H1 (cell line): ENCODE measurements at regions not wholly inside any gene's neighbourhood (a gene's known extent, or its start where the extent isn't known, plus 50 kb on each side); places are given as distances from the start of the nearest gene placed in this dataset.

Experiments
- CTCF ChIA-PET: fragments of 300-600 bp; sonication (Branson Sonifier 250); formaldehyde crosslinking; loops from one replicate; lab custom pipeline; 2021; ENCODE audit not compliant: partially characterized antibody; lab: Charles Lee
- POLR2A ChIA-PET: fragments of 300-600 bp; sonication (Branson Sonifier 250); formaldehyde crosslinking; loops from one replicate; lab custom pipeline; 2021; ENCODE audit warnings: inconsistent platforms; ENCODE audit not compliant: partially characterized antibody; lab: Charles Lee
- DNase-seq, 2 experiments: peaks; one replicate each; pipeline versions ENCODE4 v3.0.0 to v3.0.0-alpha.2; 2010 to 2022; ENCODE audit warnings: low spot score in 2 of 2, low read depth in 1 of 2, mixed read lengths in 1 of 2
- FAIRE-seq: peaks from 2 replicates; lab custom pipeline; 2011; peaks lifted over from hg19 to GRCh38; lab: Jason Lieb, UNC
- H2AFZ ChIP-seq: 2 replicates; pipeline ENCODE4 v1.8.1; 2012; ENCODE audit warnings: low read length, inconsistent platforms
- H2AK5ac ChIP-seq: 2 replicates; pipeline ENCODE4 v1.6.1; 2013; ENCODE audit warnings: low read depth, low read length
- H2BK120ac ChIP-seq: replicated peaks from 2 replicates; pipeline ENCODE3; 2013; ENCODE audit warnings: low read depth, low read length, inconsistent platforms
- H2BK12ac ChIP-seq: 2 replicates; pipeline ENCODE4 v1.6.1; 2013; ENCODE audit warnings: low read depth, low read length
- H2BK15ac ChIP-seq: 2 replicates; pipeline ENCODE4 v1.6.1; 2013; ENCODE audit warnings: low read length
- H2BK20ac ChIP-seq: 2 replicates; pipeline ENCODE4 v1.6.1; 2013; ENCODE audit warnings: low read length
- H2BK5ac ChIP-seq: 2 replicates; pipeline ENCODE4 v1.6.1; 2013; ENCODE audit warnings: low read depth, low read length
- H3K14ac ChIP-seq: 2 replicates; pipeline ENCODE4 v1.6.1; 2013; ENCODE audit warnings: inconsistent platforms; ENCODE audit not compliant: insufficient read length
- H3K18ac ChIP-seq: 2 replicates; pipeline ENCODE4 v1.6.1; 2013; ENCODE audit warnings: low read length; ENCODE audit errors: extremely low read depth
- H3K23ac ChIP-seq: 2 replicates; pipeline ENCODE4 v1.6.1; 2013; ENCODE audit warnings: inconsistent platforms; ENCODE audit not compliant: insufficient read length
- H3K23me2 ChIP-seq: 2 replicates; pipeline ENCODE4 v1.6.1; 2013; ENCODE audit warnings: low read depth, low read length
- H3K27ac ChIP-seq: 2 replicates; pipeline ENCODE4 v1.6.1; 2011; ENCODE audit warnings: low read depth, low read length, inconsistent platforms
- H3K27me3 ChIP-seq, 4 experiments: replicated peaks in 1 of 4; 1 replicate in 1 of 4; 2 replicates in 3 of 4; pipeline versions ENCODE4 v1.6.1 to v1.8.1; 2011 to 2013; ENCODE audit warnings: low read length in 3 of 4, mild to moderate bottlenecking in 3 of 4, inconsistent platforms in 2 of 4, mixed read lengths in 2 of 4, moderate library complexity in 1 of 4; ENCODE audit not compliant: control insufficient read depth in 3 of 4, insufficient read depth in 3 of 4; ENCODE audit errors: extremely low read depth in 1 of 4
- H3K36me3 ChIP-seq, 4 experiments: 2 replicates each; pipeline versions ENCODE4 v1.6.1 to v1.8.1; 2011 to 2013; ENCODE audit warnings: mild to moderate bottlenecking in 4 of 4, low read length in 3 of 4, moderate library complexity in 2 of 4, control low read depth in 1 of 4, inconsistent platforms in 1 of 4; ENCODE audit not compliant: insufficient read depth in 4 of 4, control insufficient read depth in 2 of 4
- H3K4ac ChIP-seq: replicated peaks from 2 replicates; pipeline ENCODE3; 2013; ENCODE audit warnings: low read length, low read depth, mixed read lengths, inconsistent platforms; ENCODE audit not compliant: insufficient read length
- H3K4me1 ChIP-seq, 4 experiments: replicated peaks in 1 of 4; 1 replicate in 1 of 4; 2 replicates in 3 of 4; pipeline versions ENCODE4 v1.6.1 to v1.8.1; 2011 to 2013; ENCODE audit warnings: low read length in 3 of 4, inconsistent platforms in 2 of 4, mixed read lengths in 1 of 4; ENCODE audit not compliant: insufficient read depth in 4 of 4, control insufficient read depth in 3 of 4
- H3K4me2 ChIP-seq, 2 experiments: 2 replicates each; pipeline versions ENCODE4 v1.6.1 to v1.8.1; 2011 to 2013; ENCODE audit warnings: low read depth in 2 of 2, low read length in 2 of 2, control low read depth in 1 of 2, inconsistent platforms in 1 of 2, mild to moderate bottlenecking in 1 of 2; ENCODE audit not compliant: insufficient read depth in 1 of 2
- H3K4me3 ChIP-seq, 4 experiments: fragments of 200-600, 300-600 bp in 1 of 4; sonication (generic), shearing (Covaris generic), sonication (Bioruptor Twin) in 1 of 4; 2 replicates each; pipeline versions ENCODE4 v1.5.1 to v1.8.1; 2011 to 2016; ENCODE audit warnings: low read length in 4 of 4, low read depth in 3 of 4, control low read depth in 2 of 4, inconsistent platforms in 2 of 4, mild to moderate bottlenecking in 2 of 4, mixed read lengths in 1 of 4, moderate library complexity in 1 of 4; ENCODE audit not compliant: insufficient read depth in 2 of 4; ENCODE audit errors: extremely low read depth in 1 of 4
- H3K56ac ChIP-seq: replicated peaks from 2 replicates; pipeline ENCODE3; 2013; ENCODE audit warnings: low read depth, mild to moderate bottlenecking, mixed read lengths, low read length, inconsistent platforms; ENCODE audit not compliant: insufficient read length
- H3K79me1 ChIP-seq: 2 replicates; pipeline ENCODE4 v1.6.1; 2013; ENCODE audit warnings: low read depth, low read length, control low read depth
- H3K79me2 ChIP-seq, 2 experiments: 2 replicates each; pipeline versions ENCODE4 v1.6.1 to v1.8.1; 2012 to 2013; ENCODE audit warnings: low read length in 2 of 2, mild to moderate bottlenecking in 2 of 2, inconsistent platforms in 1 of 2; ENCODE audit not compliant: insufficient read depth in 2 of 2, control insufficient read depth in 1 of 2
- H3K9ac ChIP-seq, 4 experiments: replicated peaks in 1 of 4; 1 replicate in 1 of 4; 2 replicates in 3 of 4; pipeline versions ENCODE4 v1.6.1 to v1.8.1; 2011 to 2013; ENCODE audit warnings: low read depth in 3 of 4, low read length in 3 of 4, control low read depth in 2 of 4, mild to moderate bottlenecking in 2 of 4, moderate library complexity in 2 of 4, inconsistent platforms in 1 of 4; ENCODE audit errors: extremely low read depth in 1 of 4
- H3K9me3 ChIP-seq, 2 experiments: 2 replicates each; pipeline versions ENCODE4 v1.6.1 to v1.8.1; 2012 to 2013; ENCODE audit warnings: mild to moderate bottlenecking in 2 of 2, moderate library complexity in 2 of 2, control low read depth in 1 of 2, inconsistent platforms in 1 of 2, low read depth in 1 of 2, low read length in 1 of 2, mixed read lengths in 1 of 2; ENCODE audit not compliant: insufficient read depth in 2 of 2
- H4K20me1 ChIP-seq, 2 experiments: replicated peaks in 1 of 2; 2 replicates each; pipeline versions ENCODE3 to v1.8.1; 2011 to 2013; ENCODE audit warnings: inconsistent platforms in 2 of 2, low read length in 2 of 2, mild to moderate bottlenecking in 1 of 2; ENCODE audit not compliant: insufficient read depth in 2 of 2, control insufficient read depth in 1 of 2
- H4K5ac ChIP-seq: 2 replicates; pipeline ENCODE4 v1.6.1; 2013; ENCODE audit warnings: low read length, low read depth, mixed read lengths, inconsistent platforms; ENCODE audit not compliant: insufficient read length
- H4K8ac ChIP-seq: 2 replicates; pipeline ENCODE4 v1.8.0; 2013; ENCODE audit warnings: mild to moderate bottlenecking, moderate library complexity, low read length, inconsistent platforms; ENCODE audit not compliant: insufficient read depth; ENCODE audit errors: extremely low read depth
- H4K91ac ChIP-seq: replicated peaks from 2 replicates; pipeline ENCODE3; 2013; ENCODE audit warnings: low read length, mixed read lengths, inconsistent platforms; ENCODE audit not compliant: insufficient read length
- EGR1 ChIP-seq: IDR thresholded peaks from 2 replicates; pipeline ENCODE4 v1.6.1; 2011; ENCODE audit warnings: low read depth, low read length, borderline replicate concordance
- TCF12 ChIP-seq: IDR thresholded peaks from 2 replicates; pipeline ENCODE4 v1.6.1; 2011; ENCODE audit warnings: low read depth, mild to moderate bottlenecking, low read length
- WGBS, 2 experiments: shearing (Covaris generic) in 1 of 2; methylation state at CpG; one replicate each; pipeline versions ENCODE4 v1.1.6 to v1.1.7; 2013 to 2015; ENCODE audit warnings: low lambda C conversion rate in 2 of 2, mixed read lengths in 2 of 2, inconsistent platforms in 1 of 2, low coverage in 1 of 2, missing lambda C conversion rate in 1 of 2; ENCODE audit not compliant: insufficient replicate concordance in 2 of 2, insufficient coverage in 1 of 2, insufficient read length in 1 of 2; ENCODE audit errors: extremely low coverage in 1 of 2, missing lambda C conversion rate in 1 of 2; 5-methylcytosine and 5-hydroxymethylcytosine counted together

DNA sequence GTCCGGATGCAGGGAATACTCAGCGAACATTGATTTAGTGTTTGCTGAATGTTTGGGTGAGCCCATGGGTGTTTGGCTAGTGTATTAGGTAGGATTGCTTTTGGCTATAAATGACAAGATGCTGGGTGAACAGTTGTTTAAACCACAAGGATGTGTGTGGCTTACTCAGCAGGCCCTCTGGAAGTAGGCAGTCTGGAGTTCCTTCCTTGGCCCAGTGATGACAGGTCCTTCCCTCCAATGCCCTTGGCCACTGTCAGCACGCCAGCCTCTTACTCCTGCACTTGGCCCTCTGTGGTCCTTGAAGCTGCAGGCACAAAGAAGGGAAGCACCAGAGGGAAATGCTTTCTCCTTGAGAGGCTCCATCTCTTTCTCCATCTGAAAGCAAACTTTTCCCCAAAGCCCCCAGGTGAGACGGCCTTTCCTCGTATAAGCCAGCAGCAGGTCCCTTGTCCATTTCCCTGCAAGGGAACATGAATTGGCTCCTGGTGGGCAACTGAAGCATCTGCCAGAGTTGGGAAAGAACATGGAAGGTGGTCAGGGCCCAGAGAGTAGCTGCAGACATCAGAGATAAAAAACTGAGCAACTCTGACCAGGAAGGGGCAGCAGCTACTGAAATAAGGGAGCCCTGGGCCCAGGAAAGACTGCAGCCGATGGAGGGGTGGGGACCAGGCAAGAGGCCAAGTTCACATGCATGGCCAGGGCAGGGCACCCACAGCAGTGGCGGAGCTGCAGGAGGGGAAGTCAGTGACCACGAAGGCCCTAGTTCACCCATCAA, 105.0 kb downstream of the TPRA1 start:
- H2BK120ac ChIP-seq, result no peak overlapping the region
- no peak overlapping the region for H3K56ac ChIP-seq
- no peaks in the 10 kb centered on the region for H3K23me2 ChIP-seq
- ChIA-PET POLR2A (no interaction called here), CTCF (interaction anchor here (0.6 to 1.3 kb wide), 5 partner anchors 10 to 68 kb away, joined by 3 to 4 read pairs (median 3); no protein-coding TSS in a partner anchor)
- no peak overlapping the region for H4K5ac ChIP-seq
- no peak overlapping the region for H3K23ac ChIP-seq
- no peak overlapping the region for H3K27ac ChIP-seq
- H3K4ac ChIP-seq, result no peak overlapping the region
- no peak overlapping the region for H2BK5ac ChIP-seq
- no peaks in the 10 kb centered on the region for H3K9me3 ChIP-seq
- H2AFZ ChIP-seq, result no peak overlapping the region
- no peak overlapping the region for H3K4me3 ChIP-seq
- DNase-seq (peak in 1 of 2 experiments; percentile 26), FAIRE-seq (no peak)
- H3K4me2 ChIP-seq, result no peak overlapping the region
- H3K79me1 ChIP-seq, result no peaks in the 10 kb centered on the region
- no peaks in the 10 kb centered on the region for H3K27me3 ChIP-seq
- H4K91ac ChIP-seq, result no peak overlapping the region
- no peak overlapping the region for H4K8ac ChIP-seq
- no peaks in the 10 kb centered on the region for H3K79me2 ChIP-seq
- no peak overlapping the region for H3K14ac ChIP-seq
- peaks cover 0 to 4% (median 2%) of the 10 kb centered on the region in 4 experiments; a peak in 2 of 7 replicates for H3K4me1 ChIP-seq
- H3K18ac ChIP-seq, result no peak overlapping the region
- no peak for TF ChIP-seq TCF12
- TF ChIP-seq EGR1, result no peak
- no peak overlapping the region for H2BK12ac ChIP-seq
- no peaks in the 10 kb centered on the region for H4K20me1 ChIP-seq
- H2BK15ac ChIP-seq, result no peak overlapping the region
- no peaks in the 10 kb centered on the region for H3K36me3 ChIP-seq
- no peak overlapping the region for H2BK20ac ChIP-seq
- H3K9ac ChIP-seq, result no peak overlapping the region
- H2AK5ac ChIP-seq, result no peak overlapping the region
- 88% methylated on average over 8 of the region's 8 CpGs; no CpG with 5 or more reads in 1 of the 2 experiments for WGBS, 2 experiments
